Astrocyte (in vitro differentiated cells and primary cell): ENCODE measurements at regions not wholly inside any gene's neighbourhood (a gene's known extent, or its start where the extent isn't known, plus 50 kb on each side); places are given as distances from the start of the nearest gene placed in this dataset.
"Not testable (repeated sequence)": the region's sequence is repeated elsewhere in the genome, so short reads cannot be mapped to it uniquely, and the experiment has no call there.

ENCODE experiments used
- DNase-seq: peaks from one replicate; pipeline ENCODE4 v3.0.0-alpha.2; 2010; ENCODE audit warnings: low read depth
- FAIRE-seq: peaks from 2 replicates; lab custom pipeline; 2011; peaks lifted over from hg19 to GRCh38; lab: Jason Lieb, UNC
- H2AFZ ChIP-seq: 2 replicates; pipeline ENCODE4 v1.6.0; 2012; ENCODE audit warnings: low read depth, low read length, inconsistent platforms
- H3K27ac ChIP-seq: 2 replicates; pipeline ENCODE4 v1.5.1; 2011; ENCODE audit warnings: low read depth, low read length, inconsistent platforms
- H3K27me3 ChIP-seq: 2 replicates; pipeline ENCODE4 v1.6.0; 2011; ENCODE audit warnings: low read length, inconsistent platforms; ENCODE audit not compliant: insufficient read depth
- H3K36me3 ChIP-seq: 2 replicates; pipeline ENCODE4 v1.5.1; 2011; ENCODE audit warnings: low read length, inconsistent platforms; ENCODE audit not compliant: insufficient read depth
- H3K4me1 ChIP-seq: 2 replicates; pipeline ENCODE4 v1.5.1; 2011; ENCODE audit warnings: low read length, inconsistent platforms; ENCODE audit not compliant: insufficient read depth
- H3K4me2 ChIP-seq: 2 replicates; pipeline ENCODE4 v1.6.0; 2012; ENCODE audit warnings: low read length, inconsistent platforms
- H3K4me3 ChIP-seq: 2 replicates; pipeline ENCODE4 v1.5.1; 2011; ENCODE audit warnings: low read depth, mild to moderate bottlenecking, low read length, inconsistent platforms; ENCODE audit not compliant: insufficient read depth
- H3K79me2 ChIP-seq: 2 replicates; pipeline ENCODE4 v1.6.0; 2012; ENCODE audit warnings: mild to moderate bottlenecking, low read length, inconsistent platforms; ENCODE audit not compliant: insufficient read depth
- H3K9ac ChIP-seq: 2 replicates; pipeline ENCODE4 v1.6.0; 2012; ENCODE audit warnings: mild to moderate bottlenecking, low read length, inconsistent platforms
- H3K9me3 ChIP-seq: 2 replicates; pipeline ENCODE4 v1.5.1; 2012; ENCODE audit warnings: low read depth, mild to moderate bottlenecking, low read length, inconsistent platforms; ENCODE audit not compliant: insufficient read depth
- H4K20me1 ChIP-seq: 2 replicates; pipeline ENCODE4 v1.6.0; 2012; ENCODE audit warnings: low read length, inconsistent platforms; ENCODE audit not compliant: insufficient read depth
- H3K27ac Mint-ChIP-seq: one replicate; pipeline ENCODE4 v1.8.0; 2021; ENCODE audit warnings: mild to moderate bottlenecking, mixed read lengths; ENCODE audit not compliant: unreplicated experiment
- H3K27me3 Mint-ChIP-seq: one replicate; pipeline ENCODE4 v1.8.0; 2021; ENCODE audit warnings: low read depth, mixed read lengths; ENCODE audit not compliant: unreplicated experiment
- H3K36me3 Mint-ChIP-seq: one replicate; pipeline ENCODE4 v1.8.0; 2021; ENCODE audit warnings: low read depth, mixed read lengths; ENCODE audit not compliant: unreplicated experiment
- H3K4me1 Mint-ChIP-seq: one replicate; pipeline ENCODE4 v1.8.0; 2021; ENCODE audit warnings: low read depth, mixed read lengths; ENCODE audit not compliant: unreplicated experiment
- H3K4me3 Mint-ChIP-seq: one replicate; pipeline ENCODE4 v1.8.0; 2021; ENCODE audit warnings: mild to moderate bottlenecking, moderate library complexity, mixed read lengths; ENCODE audit not compliant: unreplicated experiment
- H3K9me3 Mint-ChIP-seq: one replicate; pipeline ENCODE4 v1.8.0; 2021; ENCODE audit warnings: mild to moderate bottlenecking, mixed read lengths; ENCODE audit not compliant: unreplicated experiment

- not testable (repeated sequence) for H3K27me3 ChIP-seq, FAIRE-seq, H4K20me1 ChIP-seq, H3K4me2 ChIP-seq, H3K4me1 Mint-ChIP-seq, H3K9ac ChIP-seq, H3K36me3 Mint-ChIP-seq, H3K9me3 Mint-ChIP-seq, H3K27ac Mint-ChIP-seq, H3K4me3 ChIP-seq, H3K4me3 Mint-ChIP-seq, H3K9me3 ChIP-seq, H3K4me1 ChIP-seq, H2AFZ ChIP-seq, H3K27ac ChIP-seq, H3K27me3 Mint-ChIP-seq, H3K36me3 ChIP-seq, H3K79me2 ChIP-seq, DNase-seq
Observed at GRCh38 chrY:26167332-26167731, 545.4 kb downstream of the CDY1 start.

DNA sequence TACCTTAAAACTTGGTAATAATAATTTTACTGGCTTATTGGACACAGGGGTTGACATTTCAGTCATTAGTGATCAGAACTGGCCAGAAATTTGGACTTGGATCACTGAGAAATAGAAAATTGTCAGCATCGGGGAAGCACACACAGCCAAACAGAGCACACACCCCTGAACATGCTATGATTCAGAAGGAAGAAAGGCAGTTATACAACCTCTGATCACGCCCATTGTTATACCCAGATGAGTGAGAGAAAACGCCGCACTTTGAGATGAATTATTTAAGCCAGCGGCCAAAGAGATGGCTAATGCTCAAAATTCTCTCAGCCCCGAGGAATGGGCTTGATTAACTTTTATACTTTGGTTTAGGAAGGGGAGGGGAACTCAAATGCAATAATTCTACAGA is 557.4 kb downstream of the CDY1 start:
- H3K27ac ChIP-seq, H3K9me3 ChIP-seq, H3K4me1 Mint-ChIP-seq, H3K4me1 ChIP-seq, DNase-seq, H3K27ac Mint-ChIP-seq, H2AFZ ChIP-seq, H3K27me3 ChIP-seq, H3K4me3 Mint-ChIP-seq, H3K27me3 Mint-ChIP-seq, H3K36me3 Mint-ChIP-seq, H3K4me2 ChIP-seq, H4K20me1 ChIP-seq, H3K4me3 ChIP-seq, H3K9ac ChIP-seq, H3K79me2 ChIP-seq, H3K36me3 ChIP-seq, H3K9me3 Mint-ChIP-seq, FAIRE-seq: not testable (repeated sequence)

DNA sequence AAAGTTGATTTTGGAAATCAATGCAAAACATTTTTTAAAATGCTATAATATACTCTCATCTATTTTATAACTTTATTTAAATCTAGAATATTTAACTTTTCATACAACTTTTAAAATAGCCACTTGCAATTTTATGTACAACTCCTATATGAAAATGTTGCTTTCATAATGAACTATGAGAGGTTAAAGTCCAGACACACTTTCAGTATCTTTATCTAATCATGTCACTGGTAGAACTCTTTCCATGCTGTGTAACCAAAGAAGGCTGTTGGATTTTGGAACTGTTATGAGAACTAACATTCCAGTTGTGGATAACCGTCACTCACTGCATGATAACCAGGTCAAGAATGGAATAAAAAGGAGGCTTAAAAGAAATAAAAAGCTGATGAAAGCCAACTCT is 603.1 kb downstream of the CDY1 start:
- not testable (repeated sequence) for H3K27ac Mint-ChIP-seq, DNase-seq, H3K27me3 Mint-ChIP-seq, H3K9me3 Mint-ChIP-seq, H3K27ac ChIP-seq, H3K4me3 Mint-ChIP-seq, H3K4me1 Mint-ChIP-seq, H3K36me3 Mint-ChIP-seq, H2AFZ ChIP-seq, H4K20me1 ChIP-seq, H3K9ac ChIP-seq, H3K4me1 ChIP-seq, H3K36me3 ChIP-seq, H3K79me2 ChIP-seq, H3K9me3 ChIP-seq, H3K27me3 ChIP-seq, H3K4me2 ChIP-seq, H3K4me3 ChIP-seq, FAIRE-seq

- H3K4me1 Mint-ChIP-seq, H3K27ac Mint-ChIP-seq, H3K9me3 Mint-ChIP-seq, H3K27me3 Mint-ChIP-seq, H3K4me3 ChIP-seq, H3K4me1 ChIP-seq, H3K36me3 Mint-ChIP-seq, FAIRE-seq, H3K9me3 ChIP-seq, H3K27ac ChIP-seq, H3K9ac ChIP-seq, H3K79me2 ChIP-seq, DNase-seq, H4K20me1 ChIP-seq, H3K4me2 ChIP-seq, H2AFZ ChIP-seq, H3K4me3 Mint-ChIP-seq, H3K27me3 ChIP-seq, H3K36me3 ChIP-seq: not testable (repeated sequence)
Observed at GRCh38 chrY:26225468-26225867, 603.6 kb downstream of the CDY1 start.

DNA sequence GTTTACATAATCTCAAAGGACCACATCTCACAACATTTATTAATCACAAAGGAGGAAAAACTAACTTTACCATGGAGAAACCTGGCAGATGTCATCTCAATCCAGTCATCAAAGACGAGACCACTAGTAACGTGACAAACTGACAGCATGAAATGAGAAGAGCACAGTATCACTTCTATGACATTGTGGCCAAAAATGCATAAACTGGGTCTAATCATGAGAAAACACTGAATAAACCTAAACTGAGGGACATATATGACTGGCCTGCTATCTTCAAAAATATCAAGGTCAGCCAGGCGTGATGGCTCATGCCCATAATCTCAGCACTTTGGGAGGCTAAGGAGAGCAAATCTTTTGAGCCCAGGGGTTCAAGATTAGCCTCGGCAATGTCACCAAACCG is 619.0 kb downstream of the CDY1 start:
- H3K27ac ChIP-seq, H3K4me3 ChIP-seq, H3K9ac ChIP-seq, DNase-seq, H2AFZ ChIP-seq, H3K27ac Mint-ChIP-seq, H3K4me1 Mint-ChIP-seq, H4K20me1 ChIP-seq, H3K27me3 ChIP-seq, H3K4me2 ChIP-seq, H3K79me2 ChIP-seq, H3K4me1 ChIP-seq, H3K27me3 Mint-ChIP-seq, FAIRE-seq, H3K9me3 ChIP-seq, H3K36me3 Mint-ChIP-seq, H3K36me3 ChIP-seq, H3K4me3 Mint-ChIP-seq, H3K9me3 Mint-ChIP-seq: not testable (repeated sequence)

DNA sequence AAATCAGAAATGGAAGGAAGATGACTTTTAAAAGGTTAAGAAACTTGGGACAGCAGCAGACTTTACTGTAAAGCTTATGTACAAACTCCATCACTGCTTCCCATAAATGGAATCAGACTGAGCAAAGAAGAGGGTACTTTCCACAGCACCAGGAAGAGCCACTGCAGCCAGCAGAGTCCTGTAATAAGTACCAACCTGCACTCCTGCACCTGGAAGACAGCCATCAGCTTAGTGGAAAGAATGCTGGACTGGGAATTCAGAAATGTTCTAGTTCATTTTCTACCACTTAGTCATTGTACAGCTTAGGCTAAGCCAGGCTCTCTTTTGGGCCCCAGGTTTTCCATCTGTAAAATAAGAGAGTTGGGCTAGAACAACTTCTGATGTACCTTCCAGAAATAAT is 632.3 kb downstream of the CDY1 start:
- not testable (repeated sequence) for H3K27me3 Mint-ChIP-seq, H3K27ac Mint-ChIP-seq, H3K4me3 Mint-ChIP-seq, H3K27ac ChIP-seq, H3K9me3 Mint-ChIP-seq, FAIRE-seq, H3K79me2 ChIP-seq, DNase-seq, H3K4me1 Mint-ChIP-seq, H4K20me1 ChIP-seq, H3K9me3 ChIP-seq, H3K4me2 ChIP-seq, H3K4me1 ChIP-seq, H3K9ac ChIP-seq, H3K36me3 ChIP-seq, H2AFZ ChIP-seq, H3K36me3 Mint-ChIP-seq, H3K4me3 ChIP-seq, H3K27me3 ChIP-seq
